Erythroblast (primary cell): ENCODE measurements at regions not wholly inside any gene's neighbourhood (a gene's known extent, or its start where the extent isn't known, plus 50 kb on each side); places are given as distances from the start of the nearest gene placed in this dataset.

Experiments used
- DNase-seq, 2 experiments: peaks; one replicate each; lab custom pipeline; 2025; lab: John Stamatoyannopoulos, UW
- GATA1 ChIP-seq: IDR thresholded peaks from 2 replicates; pipeline ENCODE4 v1.6.1; 2011; ENCODE audit warnings: low read depth, mild to moderate bottlenecking, control low read depth, low read length, moderate library complexity
- POLR2A ChIP-seq: IDR thresholded peaks from 2 replicates; pipeline ENCODE4 v1.6.1; 2011; ENCODE audit warnings: mild to moderate bottlenecking, low read length

DNA sequence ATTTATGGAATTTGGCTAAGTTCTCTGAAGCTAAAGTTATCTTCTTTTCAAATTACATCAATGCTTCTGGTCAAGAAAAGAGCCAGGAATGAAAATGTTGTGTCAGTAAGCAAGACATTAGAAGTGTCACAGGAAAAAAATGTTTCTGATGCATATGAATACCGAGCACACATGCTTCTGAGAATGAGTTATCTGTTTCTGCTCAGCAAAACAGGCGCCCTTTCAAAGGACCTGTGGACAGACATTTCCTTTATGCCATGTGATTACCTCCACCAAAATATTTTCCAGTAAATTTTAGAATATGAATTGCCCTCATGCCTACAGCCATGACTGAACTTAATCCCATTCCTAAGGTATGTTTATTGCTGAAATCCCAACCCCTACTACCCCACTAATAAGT is 55.4 kb upstream of the RNF180 start:
- DNase-seq = no peak
- TF ChIP-seq GATA1 = no peak
- no peak for TF ChIP-seq POLR2A

DNA sequence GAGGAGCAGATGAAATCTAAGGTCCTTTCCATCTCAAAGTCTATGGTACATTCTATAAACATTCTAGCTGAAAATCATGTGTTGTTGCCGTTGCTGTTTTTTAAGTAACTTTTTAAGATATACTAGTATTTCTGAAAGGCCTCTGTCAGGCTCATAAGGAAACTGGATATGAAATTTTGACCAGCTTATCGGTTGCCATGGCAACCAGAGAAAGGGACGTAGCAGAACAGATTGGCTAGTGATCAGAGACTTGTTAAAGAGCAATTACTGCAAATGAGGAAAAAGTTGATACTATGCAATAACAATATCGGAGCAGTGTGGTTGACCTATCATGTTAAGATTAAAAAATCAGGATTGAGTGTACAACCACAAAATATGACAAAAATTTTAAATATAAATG is 57.0 kb upstream of the RNF180 start:
- no peak for DNase-seq
- TF ChIP-seq GATA1 (no peak), POLR2A (no peak)

- no peak for DNase-seq
- TF ChIP-seq GATA1 (no peak), POLR2A (no peak)
Observed at GRCh38 chr5:64100203-64100602, 65.4 kb upstream of the RNF180 start.

- DNase-seq = no peak
- TF ChIP-seq GATA1 (no peak), POLR2A (no peak)
Observed at GRCh38 chr5:64096771-64097170, 68.9 kb upstream of the RNF180 start.

DNA sequence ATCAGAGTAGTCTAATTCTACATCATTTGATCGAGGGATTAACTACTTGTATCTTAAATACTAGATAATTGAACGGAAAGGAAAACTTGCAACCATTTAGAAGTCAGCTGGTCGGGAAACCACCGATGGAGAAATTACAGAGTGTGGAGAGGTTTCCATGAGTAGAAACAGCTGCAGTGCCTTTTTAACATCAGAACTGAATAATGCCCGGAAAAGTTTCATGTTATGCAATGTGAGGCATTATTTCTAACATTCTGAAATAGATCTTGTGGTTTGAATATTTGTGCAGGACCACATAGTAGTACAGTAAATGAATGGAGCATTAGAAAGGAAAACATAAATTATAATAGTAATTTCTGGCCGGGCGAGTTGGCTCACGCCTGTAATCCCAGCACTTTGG is 88.1 kb upstream of the RNF180 start:
- DNase-seq = no peak
- TF ChIP-seq GATA1 (no peak), POLR2A (no peak)

DNA sequence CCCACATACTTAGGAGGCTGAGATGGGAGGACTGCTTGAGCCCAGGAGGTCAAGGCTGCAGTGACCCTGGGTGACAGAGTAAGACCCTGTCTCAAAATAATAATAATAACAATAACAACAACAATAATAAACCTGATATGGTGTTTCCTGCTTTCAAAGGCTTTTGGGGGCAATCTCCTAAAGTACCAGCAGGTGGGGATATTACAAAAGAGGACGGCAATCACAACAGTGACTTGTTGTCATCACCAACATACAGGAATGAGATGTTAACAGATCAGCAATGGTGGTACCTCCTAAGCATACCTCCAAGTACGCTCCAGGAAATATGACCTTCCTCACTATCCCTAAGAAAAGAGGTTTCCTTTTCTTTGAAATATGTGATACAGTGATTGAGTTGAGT is 91.1 kb upstream of the RNF180 start:
- DNase-seq = peak; percentile 1 to 19
- TF ChIP-seq POLR2A (no peak), GATA1 (no peak)

DNA sequence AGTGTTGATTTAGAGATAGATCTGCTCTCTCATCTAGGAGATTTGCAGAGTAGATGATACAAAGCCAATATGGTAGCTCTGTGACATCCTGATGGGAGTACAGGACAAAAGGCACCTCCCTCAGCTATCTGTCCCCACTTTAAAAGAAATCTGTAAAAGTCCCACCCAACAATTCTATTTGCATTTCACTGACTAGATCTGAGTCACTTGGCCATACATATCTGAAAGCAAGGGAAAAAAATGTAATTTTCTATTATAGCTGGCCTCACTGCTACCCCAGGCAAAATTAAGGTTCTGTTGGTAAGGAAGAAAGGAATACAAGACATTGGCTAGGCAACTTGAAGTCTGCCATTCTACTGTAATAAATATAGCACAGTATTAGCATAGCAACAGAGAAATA is 96.2 kb upstream of the RNF180 start:
- TF ChIP-seq POLR2A = no peak
- TF ChIP-seq GATA1 = no peak
- DNase-seq = no peak

DNA sequence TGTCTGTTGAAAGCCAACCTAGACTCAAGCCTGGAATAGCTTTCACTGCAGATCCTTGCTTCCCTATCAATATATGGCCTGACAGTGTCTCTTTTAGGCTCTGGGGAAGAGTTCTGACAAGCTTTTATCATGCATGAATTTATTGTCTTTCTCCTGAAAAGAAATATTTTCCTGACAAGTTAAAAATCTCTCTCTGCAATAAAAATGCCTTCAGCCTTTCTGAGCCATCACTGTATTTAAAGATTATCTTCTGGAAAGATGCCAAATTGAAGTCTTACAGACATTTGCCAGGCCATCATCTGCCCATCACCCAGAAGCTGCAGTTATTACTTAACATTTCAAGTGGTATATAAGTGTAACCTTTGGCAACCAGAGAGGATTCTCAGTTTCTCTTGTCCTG is 88.1 kb upstream of the HTR1A start:
- no peak for DNase-seq
- TF ChIP-seq GATA1 (no peak), POLR2A (no peak)

DNA sequence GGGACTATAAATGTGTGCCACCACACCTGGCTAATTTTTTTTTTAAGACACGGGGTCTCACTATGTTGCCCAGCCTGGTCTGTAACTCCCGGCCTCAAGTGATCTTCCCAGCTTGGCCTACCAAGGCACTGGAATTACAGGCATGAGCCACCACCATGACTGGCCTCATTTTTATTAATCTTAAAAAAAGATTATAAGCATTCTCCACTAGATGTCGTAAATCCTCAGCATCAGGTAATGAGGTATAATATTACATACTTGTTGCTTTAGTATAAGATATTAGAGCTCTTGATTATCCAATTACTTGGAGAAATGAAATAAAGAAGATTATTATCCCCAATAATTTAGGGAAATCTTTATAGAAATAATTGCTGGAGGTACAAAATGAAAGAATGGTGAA is 78.2 kb upstream of the HTR1A start:
- TF ChIP-seq POLR2A (no peak), GATA1 (no peak)
- no peak for DNase-seq

GRCh38 chr5:64026493-64026892 is 64.2 kb upstream of the HTR1A start:
- TF ChIP-seq GATA1 = no peak
- TF ChIP-seq POLR2A = no peak
- no peak for DNase-seq

GRCh38 chr5:64019746-64020145 is 57.5 kb upstream of the HTR1A start:
- TF ChIP-seq POLR2A (no peak), GATA1 (no peak)
- no peak for DNase-seq

GRCh38 chr5:64018966-64019365 is 56.7 kb upstream of the HTR1A start:
- TF ChIP-seq GATA1 = no peak
- TF ChIP-seq POLR2A = no peak
- no peak for DNase-seq

DNA sequence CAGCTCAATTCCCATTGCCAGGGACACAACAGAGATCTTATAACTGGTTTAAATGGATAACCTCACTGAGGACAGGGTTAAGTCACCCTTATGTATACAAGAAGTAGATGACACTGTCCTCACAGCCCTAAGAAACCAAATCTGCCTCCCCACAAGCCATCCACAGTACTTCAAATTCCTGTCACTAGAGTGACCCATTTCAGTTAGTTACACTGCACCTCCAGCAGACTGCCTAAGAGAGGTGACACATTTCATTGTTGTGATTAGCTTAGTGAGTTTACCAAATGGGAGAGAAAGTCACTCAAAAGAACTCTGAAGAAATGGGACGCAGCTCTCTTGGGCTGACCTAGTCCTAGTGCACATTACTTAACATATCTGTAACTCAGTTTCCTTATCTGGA is 53.6 kb upstream of the HTR1A start:
- DNase-seq = no peak
- TF ChIP-seq GATA1 = no peak
- no peak for TF ChIP-seq POLR2A
